ENCODE measurements at regions not wholly inside any gene's neighbourhood (a gene's known extent, or its start where the extent isn't known, plus 50 kb on each side); places are given as distances from the start of the nearest gene placed in this dataset.

GRCh38 chr9:117547904-117548303, 133.0 kb upstream of the ASTN2 start:
- no peak for DNase-seq

GRCh38 chr9:117546894-117547678, 132.2 kb upstream of the ASTN2 start:
- no peak for DNase-seq

GRCh38 chr9:117545846-117546245, 131.0 kb upstream of the ASTN2 start:
- no peak for DNase-seq

GRCh38 chr9:117543089-117543488, 128.2 kb upstream of the ASTN2 start:
- no peak for DNase-seq

DNA sequence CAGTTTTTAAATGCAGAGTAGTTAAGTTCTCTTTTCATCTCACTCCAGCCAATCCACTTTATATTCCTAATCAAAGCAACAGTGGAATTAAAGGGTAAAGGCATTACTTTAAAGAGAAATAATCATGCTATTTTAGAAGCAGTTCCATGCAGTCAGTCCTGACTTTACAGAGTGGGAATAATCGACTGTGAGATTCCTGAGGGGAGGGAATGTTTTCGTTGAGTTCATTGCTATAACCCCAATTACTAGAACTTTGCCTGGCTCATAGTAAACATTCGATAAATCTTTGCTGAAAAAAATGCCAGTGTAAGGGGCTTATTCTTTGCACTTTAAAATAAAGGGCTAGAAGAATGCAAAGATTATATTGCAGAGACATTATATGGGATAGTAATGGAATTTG, 127.2 kb upstream of the ASTN2 start:
- no peak for DNase-seq

DNA sequence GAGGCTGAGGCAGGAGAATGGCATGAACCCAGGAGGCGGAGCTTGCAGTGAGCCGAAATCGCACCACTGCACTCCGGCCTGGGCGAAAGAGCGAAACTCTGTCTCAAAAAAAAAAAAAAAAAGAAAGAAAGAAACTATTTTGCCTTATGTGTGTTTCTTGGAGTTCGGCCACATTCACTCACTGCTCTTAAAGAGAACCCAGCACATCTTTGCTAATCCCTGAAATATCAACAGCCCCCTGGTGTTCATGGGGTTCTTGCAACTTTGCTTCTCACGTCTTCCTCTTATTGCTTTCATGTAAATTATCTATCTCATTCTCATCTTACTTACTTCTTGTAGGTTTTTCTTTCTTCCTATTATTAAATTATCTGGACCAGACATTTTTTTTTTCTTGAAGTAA, 126.3 kb upstream of the ASTN2 start:
- DNase-seq, result no peak

- no peak for DNase-seq
These were observed 121.1 kb upstream of the ASTN2 start for GRCh38 chr9:117535973-117536372.

DNA sequence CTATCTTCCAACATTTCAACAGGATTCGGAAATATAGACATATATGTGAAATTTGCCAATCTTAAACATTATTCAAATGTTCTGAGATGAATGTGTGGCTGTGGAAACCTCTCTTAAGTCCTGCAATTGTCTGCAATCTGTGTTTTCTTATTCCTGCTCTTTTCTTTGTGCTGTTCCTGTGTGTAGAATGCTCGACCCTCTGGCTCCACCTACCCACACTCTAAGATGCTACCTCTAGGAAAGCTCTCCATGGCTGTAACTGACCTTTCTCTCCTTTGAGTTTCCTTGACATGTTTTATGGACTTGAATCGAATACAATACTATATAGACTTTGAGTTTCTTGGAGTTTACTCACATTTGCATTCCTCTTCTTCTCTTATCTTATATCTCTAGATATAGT, 120.6 kb upstream of the ASTN2 start:
- no peak for DNase-seq

DNA sequence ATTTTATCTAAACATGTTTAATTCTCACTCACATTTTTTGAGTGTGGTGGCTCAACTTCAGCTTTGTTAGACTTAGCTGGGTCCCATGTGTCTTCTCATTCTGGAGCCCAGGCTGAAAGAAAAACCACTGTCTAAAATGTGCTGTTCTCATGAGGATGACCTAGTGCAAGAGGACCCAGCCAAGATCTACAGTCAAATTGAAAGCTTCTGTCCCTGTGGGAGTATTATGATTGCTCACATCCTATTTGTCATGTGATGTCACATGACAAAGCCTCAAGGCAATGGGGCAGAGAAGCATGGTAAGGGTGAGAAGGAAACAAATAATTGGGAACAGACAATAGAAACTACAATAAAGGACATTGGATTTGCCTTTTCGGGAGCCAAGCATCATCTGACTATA, 113.4 kb upstream of the ASTN2 start:
- no peak for DNase-seq

GRCh38 chr9:117526674-117527073, 111.8 kb upstream of the ASTN2 start:
- no peak for DNase-seq

GRCh38 chr9:117523531-117524153, 108.8 kb upstream of the ASTN2 start:
- DNase-seq, result no peak

DNA sequence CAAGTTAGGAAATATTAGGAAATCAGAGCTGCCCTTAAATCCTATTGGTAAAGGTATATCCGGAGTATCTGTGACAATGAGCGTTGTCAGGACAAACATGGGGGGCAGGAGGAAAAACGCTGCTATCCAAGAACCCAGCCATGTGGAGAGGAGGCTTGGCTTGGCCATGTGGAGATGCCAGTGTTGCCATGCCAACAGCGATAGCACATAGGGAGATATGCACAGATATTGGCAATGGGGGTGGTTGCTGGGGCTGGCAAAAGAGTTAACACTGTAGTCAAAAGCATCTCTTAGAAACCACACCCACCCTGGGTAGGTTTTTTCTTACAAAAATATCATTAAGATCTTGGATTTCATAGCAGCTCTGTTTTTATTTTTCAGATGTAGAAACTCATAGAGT, 106.4 kb upstream of the ASTN2 start:
- no peak for DNase-seq

- DNase-seq, result no peak
These were observed 102.1 kb upstream of the ASTN2 start for GRCh38 chr9:117516676-117517632.

GRCh38 chr9:117511852-117512481, 97.1 kb upstream of the ASTN2 start:
- no peak for DNase-seq

- DNase-seq, result no peak
These were observed 81.5 kb upstream of the ASTN2 start for GRCh38 chr9:117496307-117496706.

DNA sequence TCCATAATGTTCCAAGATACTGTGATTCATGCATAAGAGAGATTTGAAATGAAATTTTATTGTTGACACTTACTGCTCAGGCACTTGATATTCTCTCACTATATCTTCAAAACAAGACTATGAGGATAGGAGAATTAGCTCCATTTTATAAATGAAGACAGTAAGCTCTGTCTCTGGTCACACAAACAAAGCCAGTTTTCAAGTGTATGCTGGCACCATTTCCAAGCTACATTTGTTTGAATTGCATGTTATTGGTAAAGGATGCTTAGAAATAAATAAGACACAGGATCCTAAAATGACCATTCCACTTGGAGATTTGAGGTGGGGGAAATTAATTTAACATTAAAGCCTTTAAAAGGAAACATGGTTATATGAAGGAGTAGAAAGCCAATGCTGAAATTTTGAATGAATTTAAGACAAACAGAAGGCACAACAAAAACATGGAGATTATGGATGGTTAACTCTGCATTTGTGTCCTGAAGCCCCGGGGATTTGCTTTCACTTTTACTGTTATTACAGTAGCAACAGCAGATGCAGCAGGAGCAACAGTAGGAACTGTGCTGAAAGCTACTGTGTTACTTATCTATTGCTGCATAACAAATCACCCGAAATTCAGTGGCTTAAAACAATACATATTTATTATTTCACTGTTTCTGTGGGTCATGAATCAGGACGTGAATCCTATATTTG, 79.7 kb upstream of the ASTN2 start:
- DNase-seq, result no peak

DNA sequence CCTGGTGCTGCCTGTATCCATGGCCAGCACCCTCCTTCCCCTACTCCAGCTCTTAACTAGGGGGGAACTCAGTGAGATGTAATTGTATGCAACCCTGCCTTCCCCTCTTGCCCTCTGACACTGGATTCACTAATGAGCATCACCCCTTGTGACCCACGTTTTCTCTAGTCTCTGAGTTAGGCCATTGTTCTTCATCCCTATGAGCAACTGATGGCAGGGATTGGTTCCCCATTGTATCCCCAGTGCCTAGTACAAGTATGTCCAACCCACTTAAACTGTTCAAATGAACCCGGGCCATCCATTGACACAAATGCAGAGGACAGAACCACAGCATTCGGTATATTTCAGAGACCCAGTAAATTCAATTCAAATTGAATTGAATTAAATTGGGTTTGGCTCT, 77.6 kb upstream of the ASTN2 start:
- no peak for DNase-seq

GRCh38 chr9:117491491-117491890, 76.6 kb upstream of the ASTN2 start:
- no peak for DNase-seq

GRCh38 chr9:117490199-117490598, 75.3 kb upstream of the ASTN2 start:
- DNase-seq, result no peak

GRCh38 chr9:117488659-117489058, 73.8 kb upstream of the ASTN2 start:
- no peak for DNase-seq

GRCh38 chr9:117487555-117488175, 72.8 kb upstream of the ASTN2 start:
- peak; percentile 69 for DNase-seq

GRCh38 chr9:117486426-117486825, 71.6 kb upstream of the ASTN2 start:
- no peak for DNase-seq

Data from fibroblast of skin of scalp (primary cell).